PC-3 (cell line): ENCODE measurements at regions not wholly inside any gene's neighbourhood (a gene's known extent, or its start where the extent isn't known, plus 50 kb on each side); places are given as distances from the start of the nearest gene placed in this dataset.

Source experiments
- ATAC-seq: fragments of 200-7000 bp; cut with Tn5 transposase; 2 replicates; pipeline ENCODE4 v1.9.1; 2020; ENCODE audit warnings: mild to moderate bottlenecking, moderate library complexity
- BruUV-seq: library from RNA; stranded (reverse); fragments of 400-500 nt; replicated peaks from 2 replicates; lab custom pipeline; 2021; lab: Mats Ljungman, UMichigan
- CTCF ChIA-PET: fragments of 300-600 bp; sonication (Branson Sonifier 250); formaldehyde crosslinking; loops from one replicate; lab custom pipeline; 2022; ENCODE audit warnings: antibody characterized with exemption; lab: Charles Lee
- POLR2A ChIA-PET: fragments of 300-600 bp; sonication (Branson Sonifier 250); formaldehyde crosslinking; loops from one replicate; lab custom pipeline; 2022; ENCODE audit warnings: antibody characterized with exemption; ENCODE audit not compliant: unreplicated experiment; lab: Charles Lee
- DNase-seq: peaks from one replicate; pipeline ENCODE4 v3.0.0-alpha.2; 2015
- H2AFZ ChIP-seq: fragments of 300-600 bp; sonication (generic); 2 replicates; pipeline ENCODE4 v1.6.0; 2016; ENCODE audit warnings: antibody characterized with exemption, low read length
- H3F3A ChIP-seq: fragments of 300-600 bp; sonication (generic); one replicate; pipeline ENCODE4 v1.6.0; 2017; ENCODE audit warnings: antibody characterized with exemption, low read length, control low read depth, mild to moderate bottlenecking; ENCODE audit not compliant: unreplicated experiment
- H3K27ac ChIP-seq: fragments of 300-600 bp; sonication (generic); 2 replicates; pipeline ENCODE4 v1.5.1; 2016; ENCODE audit warnings: mild to moderate bottlenecking, low read length
- H3K27me3 ChIP-seq: fragments of 300-600 bp; sonication (generic); 2 replicates; pipeline ENCODE4 v1.6.1; 2016; ENCODE audit warnings: low read length, mixed read lengths
- H3K36me3 ChIP-seq: fragments of 300-600 bp; sonication (generic); 2 replicates; pipeline ENCODE4 v1.6.1; 2016; ENCODE audit warnings: low read depth, mixed run types, low read length, mixed read lengths
- H3K4me1 ChIP-seq: fragments of 300-600 bp; sonication (generic); 2 replicates; pipeline ENCODE4 v1.5.1; 2016; ENCODE audit warnings: low read length; ENCODE audit not compliant: insufficient read depth
- H3K4me2 ChIP-seq: fragments of 300-600 bp; sonication (generic); 2 replicates; pipeline ENCODE4 v1.6.0; 2016; ENCODE audit warnings: low read length
- H3K4me3 ChIP-seq: fragments of 300-600 bp; sonication (generic); 2 replicates; pipeline ENCODE4 v1.5.1; 2016; ENCODE audit warnings: mild to moderate bottlenecking, low read length, mixed read lengths
- H3K79me2 ChIP-seq: fragments of 300-600 bp; sonication (generic); 2 replicates; pipeline ENCODE4 v1.6.1; 2017; ENCODE audit warnings: low read length, mixed read lengths
- H3K9ac ChIP-seq: fragments of 300-600 bp; sonication (generic); 2 replicates; pipeline ENCODE4 v1.6.0; 2016; ENCODE audit warnings: mild to moderate bottlenecking, low read length
- H3K9me2 ChIP-seq: fragments of 300-600 bp; sonication (generic); replicated peaks from 2 replicates; pipeline ENCODE4 v1.6.1; 2016; ENCODE audit warnings: mixed run types, low read length, mixed read lengths
- H3K9me3 ChIP-seq: fragments of 300-600 bp; sonication (generic); 2 replicates; pipeline ENCODE4 v1.6.1; 2016; ENCODE audit warnings: low read length, mixed read lengths
- H4K20me1 ChIP-seq: fragments of 300-600 bp; sonication (generic); 2 replicates; pipeline ENCODE4 v1.6.1; 2016; ENCODE audit warnings: low read length, mixed read lengths
- CTCF ChIP-seq: fragments of 300-600 bp; sonication (generic); conservative IDR thresholded peaks from 2 replicates; pipeline ENCODE4 v1.5.1; 2017; ENCODE audit warnings: antibody characterized with exemption, low read depth, mild to moderate bottlenecking, low read length
- EZH2 ChIP-seq: fragments of 300-600 bp; sonication (generic); IDR thresholded peaks from one replicate; pipeline ENCODE4 v1.6.1; 2017; ENCODE audit warnings: antibody characterized with exemption, mild to moderate bottlenecking, low read length; ENCODE audit not compliant: unreplicated experiment
- EZH2phosphoT487 ChIP-seq: fragments of 300-600 bp; sonication (generic); IDR thresholded peaks from 2 replicates; pipeline ENCODE4 v1.6.1; 2018; ENCODE audit warnings: mild to moderate bottlenecking, antibody characterized with exemption, low read length, borderline replicate concordance
- intact Hi-C: fragments of 100-400 bp; cut with micrococcal nuclease; formaldehyde crosslinking; loops from 2 replicates; pipeline ENCODE4 v1.9.0; 2023

DNA sequence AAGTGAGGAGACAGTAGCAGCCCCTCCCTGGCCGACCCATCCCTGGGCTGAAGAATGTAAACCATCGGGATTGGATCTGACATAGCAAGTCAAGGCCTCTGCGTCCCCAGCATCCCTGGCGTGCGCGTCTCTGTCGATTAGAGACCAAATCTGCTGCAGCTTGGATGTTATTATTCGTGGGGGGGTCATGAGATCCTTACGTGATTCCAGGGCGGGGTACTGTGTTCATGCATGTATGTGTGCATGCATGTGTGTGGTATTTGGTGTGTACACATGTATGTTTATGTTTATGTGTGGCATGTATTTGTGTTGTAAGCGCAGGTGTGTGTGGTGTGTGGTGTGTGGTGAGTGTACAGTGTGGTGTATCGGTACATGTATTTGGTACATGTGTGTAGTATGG is 741.8 kb upstream of the SALL3 start:
- DNase-seq (no peak), ATAC-seq (no peak)
- no peak for TF ChIP-seq CTCF
- intact Hi-C loops: no loop called here
- H3K27ac ChIP-seq: no peak overlapping the region
- no peaks in the 10 kb centered on the region for H3K4me1 ChIP-seq
- BruUV-seq: no TSS peak
- H3F3A ChIP-seq: no peaks in the 10 kb centered on the region
- no peak overlapping the region for H2AFZ ChIP-seq
- CTCF ChIA-PET: no interaction called here
- H3K4me3 ChIP-seq: no peak overlapping the region
- POLR2A ChIA-PET: no interaction called here
- peaks cover 26% of the 10 kb centered on the region for H3K27me3 ChIP-seq
- H3K36me3 ChIP-seq: no peaks in the 10 kb centered on the region
- no peaks in the 10 kb centered on the region for H3K9me2 ChIP-seq
- no peaks in the 10 kb centered on the region for H4K20me1 ChIP-seq
- no peak overlapping the region for H3K9ac ChIP-seq
- H3K4me2 ChIP-seq: no peak overlapping the region
- H3K9me3 ChIP-seq: no peaks in the 10 kb centered on the region
- no peaks in the 10 kb centered on the region for H3K79me2 ChIP-seq

DNA sequence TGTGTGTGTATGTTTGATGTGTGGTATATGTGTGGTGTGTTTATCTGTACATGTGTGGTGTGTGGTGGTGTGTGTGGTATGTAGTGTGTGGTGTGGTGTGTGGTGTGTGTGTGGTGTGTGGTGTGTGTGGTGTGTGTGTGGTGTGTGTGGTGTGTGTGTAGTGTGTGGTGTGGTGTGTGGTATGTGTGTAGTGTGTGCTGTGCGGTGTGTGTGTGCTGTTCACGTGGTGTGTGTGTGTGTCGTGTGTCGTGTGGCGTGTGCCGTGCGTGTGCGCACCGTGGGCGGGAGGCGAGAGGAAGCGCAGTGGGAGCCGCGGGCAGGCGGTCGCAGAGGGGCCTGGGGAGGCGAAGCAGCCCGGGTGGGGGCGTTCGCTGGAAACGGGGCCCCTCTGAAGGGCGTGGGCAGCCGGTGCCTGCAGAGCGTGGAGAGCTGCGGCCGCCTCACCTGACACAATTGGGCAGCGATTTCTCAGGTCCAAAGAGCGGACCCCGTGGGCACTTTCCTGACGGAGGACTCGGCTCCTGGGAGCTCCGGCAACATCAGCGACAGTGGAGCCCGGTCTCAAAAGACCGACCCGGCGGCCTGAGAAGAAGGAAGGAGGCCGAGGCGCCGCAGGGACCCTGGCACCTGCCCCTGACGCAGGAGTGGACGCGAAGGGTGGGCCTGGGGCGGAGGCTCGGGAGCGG is 741.1 kb upstream of the SALL3 start:
- Histone ChIP-seq H3K9me2 (no peaks in the 10 kb centered on the region), H3K4me2 (no peak overlapping the region), H3K79me2 (no peaks in the 10 kb centered on the region), H4K20me1 (no peaks in the 10 kb centered on the region), H3K36me3 (no peaks in the 10 kb centered on the region), H3F3A (no peaks in the 10 kb centered on the region), H2AFZ (no peak overlapping the region), H3K27ac (no peak overlapping the region), H3K9ac (no peak overlapping the region), H3K4me3 (no peak overlapping the region), H3K9me3 (no peaks in the 10 kb centered on the region), H3K4me1 (no peaks in the 10 kb centered on the region), H3K27me3 (peaks cover 30% of the 10 kb centered on the region)
- ChIA-PET POLR2A (no interaction called here), CTCF (no interaction called here)
- no peak for ATAC-seq
- TF ChIP-seq EZH2 (no peak), EZH2phosphoT487 (no peak), CTCF (no peak)
- no TSS peak for BruUV-seq
- DNase-seq: no peak
- intact Hi-C loops: no loop called here

DNA sequence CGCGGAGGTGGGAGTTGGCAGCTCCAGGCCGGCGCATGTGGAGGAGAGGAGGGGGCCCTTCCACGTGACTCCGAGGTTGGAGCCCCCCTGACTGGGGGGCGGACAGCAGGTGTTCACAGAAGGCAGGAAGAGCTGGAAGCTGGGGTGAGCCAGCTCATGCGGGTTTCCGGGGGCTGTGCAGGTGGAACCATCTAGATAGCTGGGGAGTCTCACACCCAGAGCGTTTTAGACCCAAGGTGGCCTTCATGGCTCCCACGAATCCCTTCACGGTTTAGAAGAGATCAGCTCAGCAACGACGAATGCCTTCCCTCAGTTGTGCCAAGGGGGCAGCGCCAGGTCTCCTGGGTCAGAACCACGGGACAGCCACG is 740.5 kb upstream of the SALL3 start:
- Histone ChIP-seq H3F3A (no peaks in the 10 kb centered on the region), H3K9ac (no peak overlapping the region), H3K79me2 (no peaks in the 10 kb centered on the region), H3K4me2 (no peak overlapping the region), H3K4me1 (no peaks in the 10 kb centered on the region), H3K9me2 (no peaks in the 10 kb centered on the region), H3K4me3 (no peak overlapping the region), H3K27me3 (peaks cover 34% of the 10 kb centered on the region), H4K20me1 (no peaks in the 10 kb centered on the region), H3K27ac (no peak overlapping the region), H3K9me3 (no peaks in the 10 kb centered on the region), H2AFZ (no peak overlapping the region), H3K36me3 (no peaks in the 10 kb centered on the region)
- ATAC-seq (no peak), DNase-seq (no peak)
- TF ChIP-seq EZH2: no peak
- no peak for TF ChIP-seq EZH2phosphoT487
- no peak for TF ChIP-seq CTCF
- intact Hi-C loops: no loop called here
- ChIA-PET POLR2A (no interaction called here), CTCF (no interaction called here)
- no TSS peak for BruUV-seq
